Spinal cord (tissue), 9 donors: ENCODE measurements at regions not wholly inside any gene's neighbourhood (a gene's known extent, or its start where the extent isn't known, plus 50 kb on each side); places are given as distances from the start of the nearest gene placed in this dataset.
"Not testable (repeated sequence)": the region's sequence is repeated elsewhere in the genome, so short reads cannot be mapped to it uniquely, and the experiment has no call there.

Source experiments
- DNase-seq, 6 donors: peaks; one replicate each; pipeline versions ENCODE4 v3.0.0 to v3.0.0-alpha.2; 2013 to 2015; ENCODE audit warnings: low spot score in 6 of 6, low read depth in 4 of 6
- H3K27ac ChIP-seq: one replicate; pipeline ENCODE4 v1.5.1; 2013; ENCODE audit warnings: low read depth, low read length, control low read depth
- H3K27me3 ChIP-seq: one replicate; pipeline ENCODE4 v1.6.1; 2013; ENCODE audit warnings: low read length; ENCODE audit not compliant: control insufficient read depth, insufficient read depth
- H3K36me3 ChIP-seq: one replicate; pipeline ENCODE4 v1.6.1; 2013; ENCODE audit warnings: low read length; ENCODE audit not compliant: control insufficient read depth, insufficient read depth
- H3K4me1 ChIP-seq: one replicate; pipeline ENCODE4 v1.6.1; 2013; ENCODE audit warnings: low read length; ENCODE audit not compliant: control insufficient read depth, insufficient read depth
- H3K4me3 ChIP-seq: one replicate; pipeline ENCODE4 v1.5.1; 2013; ENCODE audit warnings: low read depth, low read length, control low read depth
- H3K9me3 ChIP-seq: one replicate; pipeline ENCODE4 v1.6.1; 2013; ENCODE audit warnings: low read length; ENCODE audit not compliant: control insufficient read depth, insufficient read depth
- WGBS: methylation state at CpG from one replicate; pipeline ENCODE4 v1.1.5; 2013; ENCODE audit warnings: missing lambda C conversion rate; ENCODE audit not compliant: insufficient coverage; 5-methylcytosine and 5-hydroxymethylcytosine counted together
- donor health status: healthy.

- H3K27ac ChIP-seq: no peak overlapping the region
- H3K9me3 ChIP-seq: no peaks in the 10 kb centered on the region
- DNase-seq: peak in 1 of 6 donors; percentile 44
- H3K4me3 ChIP-seq: no peak overlapping the region
- H3K27me3 ChIP-seq: peaks cover 41% of the 10 kb centered on the region
- 29% methylated on average over 5 of the region's 28 CpGs for WGBS
- H3K4me1 ChIP-seq: peaks cover 16% of the 10 kb centered on the region
- H3K36me3 ChIP-seq: no peaks in the 10 kb centered on the region
These were observed 156.2 kb downstream of the BRD1 start for GRCh38 chr22:49671331-49672013.

GRCh38 chr22:49670456-49671330 lies 157.0 kb downstream of the BRD1 start:
- H3K36me3 ChIP-seq: no peaks in the 10 kb centered on the region
- H3K4me3 ChIP-seq: no peak overlapping the region
- H3K4me1 ChIP-seq: peaks cover 16% of the 10 kb centered on the region
- 1% methylated on average over 55 of the region's 69 CpGs for WGBS
- no peaks in the 10 kb centered on the region for H3K9me3 ChIP-seq
- DNase-seq: peak in 1 of 6 donors; percentile 13
- peaks cover 40% of the 10 kb centered on the region for H3K27me3 ChIP-seq
- no peak overlapping the region for H3K27ac ChIP-seq

GRCh38 chr22:49669969-49670455 lies 157.7 kb downstream of the BRD1 start:
- peaks cover 39% of the 10 kb centered on the region for H3K27me3 ChIP-seq
- not testable (repeated sequence) for H3K9me3 ChIP-seq, DNase-seq, H3K4me3 ChIP-seq, H3K27ac ChIP-seq, H3K36me3 ChIP-seq
- H3K4me1 ChIP-seq: peaks cover 18% of the 10 kb centered on the region
- WGBS: 2% methylated on average over 33 of the region's 33 CpGs

- DNase-seq, H3K27ac ChIP-seq, H3K4me3 ChIP-seq, H3K9me3 ChIP-seq, H3K36me3 ChIP-seq: not testable (repeated sequence)
- WGBS: no CpG with 5 or more reads among the region's 1 CpG
- Histone ChIP-seq H3K27me3 (peaks cover 42% of the 10 kb centered on the region), H3K4me1 (peaks cover 23% of the 10 kb centered on the region)
These were observed 158.2 kb downstream of the BRD1 start for GRCh38 chr22:49669427-49669968.

- H3K27ac ChIP-seq: no peak overlapping the region
- no peaks in the 10 kb centered on the region for H3K36me3 ChIP-seq
- no peaks in the 10 kb centered on the region for H3K9me3 ChIP-seq
- no peak overlapping the region for H3K4me3 ChIP-seq
- no peak for DNase-seq
- WGBS: 91% methylated on average over 18 of the region's 19 CpGs
- peaks cover 45% of the 10 kb centered on the region for H3K27me3 ChIP-seq
- peaks cover 30% of the 10 kb centered on the region for H3K4me1 ChIP-seq
These were observed 159.3 kb downstream of the BRD1 start for GRCh38 chr22:49668402-49668801.

GRCh38 chr22:49667236-49667635 lies 160.4 kb downstream of the BRD1 start:
- DNase-seq: no peak
- H3K36me3 ChIP-seq: no peaks in the 10 kb centered on the region

GRCh38 chr22:49666146-49666809 lies 161.4 kb downstream of the BRD1 start:
- peaks cover 30% of the 10 kb centered on the region for H3K27me3 ChIP-seq

More at GRCh38 chr22:49667236-49667635, 160.4 kb downstream of the BRD1 start:
- Histone ChIP-seq H3K27me3 (peaks cover 39% of the 10 kb centered on the region), H3K4me3 (no peak overlapping the region), H3K4me1 (peaks cover 30% of the 10 kb centered on the region), H3K9me3 (no peaks in the 10 kb centered on the region), H3K27ac (no peak overlapping the region)
- 53% methylated on average over 6 of the region's 13 CpGs for WGBS

GRCh38 chr22:49664891-49665290 lies 162.8 kb downstream of the BRD1 start:
- 47% methylated on average over 12 of the region's 18 CpGs for WGBS
- Histone ChIP-seq H3K27ac (no peak overlapping the region), H3K36me3 (no peaks in the 10 kb centered on the region), H3K4me3 (no peak overlapping the region), H3K27me3 (peaks cover 21% of the 10 kb centered on the region), H3K9me3 (no peaks in the 10 kb centered on the region), H3K4me1 (peaks cover 31% of the 10 kb centered on the region)
- DNase-seq: no peak

More at GRCh38 chr22:49666146-49666809, 161.4 kb downstream of the BRD1 start:
- 85% methylated on average over 11 of the region's 11 CpGs for WGBS
- Histone ChIP-seq H3K36me3 (no peaks in the 10 kb centered on the region), H3K27ac (no peak overlapping the region), H3K9me3 (no peaks in the 10 kb centered on the region), H3K4me1 (peaks cover 24% of the 10 kb centered on the region), H3K4me3 (no peak overlapping the region)
- DNase-seq: no peak

- peaks cover 17% of the 10 kb centered on the region for H3K27me3 ChIP-seq
- no peaks in the 10 kb centered on the region for H3K9me3 ChIP-seq
- H3K4me3 ChIP-seq: no peak overlapping the region
- peak in 3 of 6 donors; percentile 6 to 87 (median 81) for DNase-seq
- no peak overlapping the region for H3K27ac ChIP-seq
- WGBS: 32% methylated on average over 20 of the region's 21 CpGs
- H3K36me3 ChIP-seq: no peaks in the 10 kb centered on the region
- peaks cover 36% of the 10 kb centered on the region for H3K4me1 ChIP-seq
These were observed 163.2 kb downstream of the BRD1 start for GRCh38 chr22:49664371-49664881.
